PC-9 (cell line): ENCODE measurements at regions not wholly inside any gene's neighbourhood (a gene's known extent, or its start where the extent isn't known, plus 50 kb on each side); places are given as distances from the start of the nearest gene placed in this dataset.

Source experiments
- BruUV-seq: library from RNA; stranded (reverse); fragments of 400-500 nt; replicated peaks from 2 replicates; lab custom pipeline; 2021; lab: Mats Ljungman, UMichigan
- CTCF ChIA-PET: fragments of 300-600 bp; sonication (Branson Sonifier 250); formaldehyde crosslinking; loops from one replicate; lab custom pipeline; 2022; ENCODE audit warnings: antibody characterized with exemption; lab: Charles Lee
- POLR2A ChIA-PET: fragments of 300-600 bp; sonication (Branson Sonifier 250); formaldehyde crosslinking; loops from one replicate; lab custom pipeline; 2022; ENCODE audit warnings: antibody characterized with exemption; ENCODE audit not compliant: unreplicated experiment; lab: Charles Lee
- DNase-seq, 2 experiments: peaks; one replicate each; pipeline versions ENCODE4 v3.0.0 to v3.0.0-alpha.2; 2015 to 2022; ENCODE audit warnings: mixed read lengths in 1 of 2
- H2AFZ ChIP-seq: fragments of 200-600 bp; sonication (generic); 2 replicates; pipeline ENCODE4 v1.8.1; 2017; ENCODE audit warnings: antibody characterized with exemption
- H3F3A ChIP-seq: fragments of 200-600 bp; sonication (generic); 2 replicates; pipeline ENCODE4 v1.8.1; 2017; ENCODE audit warnings: antibody characterized with exemption, mild to moderate bottlenecking, low read depth; ENCODE audit not compliant: insufficient read depth
- H3K27ac ChIP-seq: fragments of 200-600 bp; sonication (generic); 2 replicates; pipeline ENCODE4 v1.6.1; 2016; ENCODE audit warnings: mixed run types
- H3K27me3 ChIP-seq: fragments of 200-600 bp; sonication (generic); 2 replicates; pipeline ENCODE4 v1.6.1; 2016; ENCODE audit warnings: low read depth, mixed run types; ENCODE audit not compliant: insufficient read depth
- H3K36me3 ChIP-seq: fragments of 200-600 bp; sonication (generic); 2 replicates; pipeline ENCODE4 v1.6.1; 2016; ENCODE audit warnings: low read depth, mixed run types
- H3K4me1 ChIP-seq: fragments of 200-600 bp; sonication (generic); replicated peaks from 2 replicates; pipeline ENCODE4 v1.6.1; 2016; ENCODE audit warnings: mixed run types; ENCODE audit not compliant: insufficient read depth
- H3K4me2 ChIP-seq: fragments of 200-600 bp; sonication (generic); 2 replicates; pipeline ENCODE4 v1.6.1; 2017; ENCODE audit warnings: mixed run types
- H3K4me3 ChIP-seq: fragments of 200-600 bp; sonication (generic); 2 replicates; pipeline ENCODE4 v1.6.1; 2016; ENCODE audit warnings: mixed run types
- H3K79me2 ChIP-seq: fragments of 200-600 bp; sonication (generic); 2 replicates; pipeline ENCODE4 v1.6.1; 2017; ENCODE audit warnings: low read depth, mixed run types
- H3K9me2 ChIP-seq: fragments of 200-600 bp; sonication (generic); 2 replicates; pipeline ENCODE4 v1.8.1; 2017; ENCODE audit warnings: mild to moderate bottlenecking; ENCODE audit not compliant: insufficient read depth
- H3K9me3 ChIP-seq: fragments of 200-600 bp; sonication (generic); 2 replicates; pipeline ENCODE4 v1.8.1; 2016; ENCODE audit warnings: low read depth; ENCODE audit not compliant: insufficient read depth
- H4K20me1 ChIP-seq: fragments of 200-600 bp; sonication (generic); 2 replicates; pipeline ENCODE4 v1.8.1; 2017; ENCODE audit not compliant: insufficient read depth
- CTCF ChIP-seq: fragments of 200-600 bp; sonication (generic); conservative IDR thresholded peaks from 2 replicates; pipeline ENCODE4 v1.6.1; 2017; ENCODE audit warnings: mixed run types, antibody characterized with exemption, mild to moderate bottlenecking, moderate library complexity
- EZH2 ChIP-seq: fragments of 200-600 bp; sonication (generic); IDR thresholded peaks from 2 replicates; pipeline ENCODE4 v1.8.0; 2017; ENCODE audit warnings: antibody characterized with exemption, low read depth
- intact Hi-C: fragments of 100-400 bp; cut with micrococcal nuclease; formaldehyde crosslinking; loops from one replicate; pipeline ENCODE4 v1.10.0; 2022; ENCODE audit not compliant: unreplicated experiment

- BruUV-seq: no TSS peak
- Histone ChIP-seq H3K9me2 (no peaks in the 10 kb centered on the region), H3K79me2 (no peaks in the 10 kb centered on the region), H3K4me1 (peaks cover 13% of the 10 kb centered on the region), H3F3A (no peaks in the 10 kb centered on the region), H3K4me3 (no peak overlapping the region), H2AFZ (no peak overlapping the region), H3K27me3 (no peaks in the 10 kb centered on the region), H4K20me1 (no peaks in the 10 kb centered on the region), H3K27ac (no peak overlapping the region), H3K36me3 (no peaks in the 10 kb centered on the region), H3K4me2 (no peak overlapping the region), H3K9me3 (no peaks in the 10 kb centered on the region)
- CTCF ChIA-PET: no interaction called here
- POLR2A ChIA-PET: no interaction called here
- TF ChIP-seq CTCF: no peak
- no peak for TF ChIP-seq EZH2
- DNase-seq: no peak
- intact Hi-C loops: no loop called here
These were observed 67.3 kb upstream of the TENT5A start for GRCh38 chr6:81819767-81820166.

- TF ChIP-seq CTCF (no peak), EZH2 (no peak)
- H3K27ac ChIP-seq: no peak overlapping the region
- no peaks in the 10 kb centered on the region for H3K27me3 ChIP-seq
- ChIA-PET CTCF (no interaction called here), POLR2A (no interaction called here)
- no peak overlapping the region for H3K4me3 ChIP-seq
- intact Hi-C loops: no loop called here
- no peaks in the 10 kb centered on the region for H3F3A ChIP-seq
- peaks cover 21% of the 10 kb centered on the region for H3K4me1 ChIP-seq
- DNase-seq: no peak
- no peaks in the 10 kb centered on the region for H4K20me1 ChIP-seq
- no peaks in the 10 kb centered on the region for H3K79me2 ChIP-seq
- H2AFZ ChIP-seq: no peak overlapping the region; the same call in 1 of the 2 replicates
- no peaks in the 10 kb centered on the region for H3K36me3 ChIP-seq
- H3K9me3 ChIP-seq: no peaks in the 10 kb centered on the region
- H3K9me2 ChIP-seq: no peaks in the 10 kb centered on the region
- BruUV-seq: no TSS peak
- H3K4me2 ChIP-seq: no peak overlapping the region
These were observed 66.5 kb upstream of the TENT5A start for GRCh38 chr6:81818901-81819361.

- no peaks in the 10 kb centered on the region for H3K36me3 ChIP-seq
- H3K79me2 ChIP-seq: no peaks in the 10 kb centered on the region
- H4K20me1 ChIP-seq: no peaks in the 10 kb centered on the region
- no peak overlapping the region for H3K4me3 ChIP-seq
- DNase-seq: no peak
- no peaks in the 10 kb centered on the region for H3K9me2 ChIP-seq
- H3K4me1 ChIP-seq: peaks cover 21% of the 10 kb centered on the region
- no peaks in the 10 kb centered on the region for H3K27me3 ChIP-seq
- BruUV-seq: no TSS peak
- TF ChIP-seq EZH2: no peak
- ChIA-PET POLR2A (no interaction called here), CTCF (no interaction called here)
- no peak overlapping the region for H3K4me2 ChIP-seq
- H3K27ac ChIP-seq: no peak overlapping the region
- no peak overlapping the region for H2AFZ ChIP-seq
- intact Hi-C loops: no loop called here
- no peaks in the 10 kb centered on the region for H3F3A ChIP-seq
- H3K9me3 ChIP-seq: no peaks in the 10 kb centered on the region
These were observed 63.9 kb upstream of the TENT5A start for GRCh38 chr6:81816380-81816779.

- CTCF ChIA-PET: no interaction called here
- no TSS peak for BruUV-seq
- Histone ChIP-seq H3K4me3 (no peak overlapping the region), H3K36me3 (no peaks in the 10 kb centered on the region), H3K27ac (no peak overlapping the region), H4K20me1 (no peaks in the 10 kb centered on the region), H3K27me3 (no peaks in the 10 kb centered on the region), H3K9me3 (no peaks in the 10 kb centered on the region), H3K4me1 (peaks cover 21% of the 10 kb centered on the region), H3K79me2 (no peaks in the 10 kb centered on the region), H3K9me2 (no peaks in the 10 kb centered on the region), H3K4me2 (no peak overlapping the region), H2AFZ (no peak overlapping the region), H3F3A (no peaks in the 10 kb centered on the region)
- POLR2A ChIA-PET: no interaction called here
- intact Hi-C loops: no loop called here
- DNase-seq: peak in 1 of 2 experiments; percentile 45
- no peak for TF ChIP-seq EZH2
- TF ChIP-seq CTCF: no peak
These were observed 62.0 kb upstream of the TENT5A start for GRCh38 chr6:81814370-81815076.
